HG03521 (cell line): ENCODE measurements at regions not wholly inside any gene's neighbourhood (a gene's known extent, or its start where the extent isn't known, plus 50 kb on each side); places are given as distances from the start of the nearest gene placed in this dataset.
"Not testable (repeated sequence)": the region's sequence is repeated elsewhere in the genome, so short reads cannot be mapped to it uniquely, and the experiment has no call there.

Experiments
- ATAC-seq: cut with Tn5 transposase; IDR thresholded peaks from one replicate; pipeline ENCODE4 v1.9.1; 2021; ENCODE audit warnings: mild to moderate bottlenecking, moderate library complexity; ENCODE audit not compliant: unreplicated experiment

- no peak for ATAC-seq
Measured at GRCh38 chr10:53356616-53357349, 584.2 kb upstream of the MBL2 start.

- ATAC-seq = not testable (repeated sequence)
Measured at GRCh38 chr10:53342531-53342930, 569.9 kb upstream of the MBL2 start.

- ATAC-seq = not testable (repeated sequence)
Measured at GRCh38 chr10:53338199-53338598, 565.6 kb upstream of the MBL2 start.

GRCh38 chr10:53335803-53336422 is 563.3 kb upstream of the MBL2 start:
- not testable (repeated sequence) for ATAC-seq

- ATAC-seq = no peak
Measured at GRCh38 chr10:53331460-53331859, 558.9 kb upstream of the MBL2 start.

GRCh38 chr10:53326401-53327305 is 554.1 kb upstream of the MBL2 start:
- ATAC-seq = not testable (repeated sequence)

- no peak for ATAC-seq
Measured at GRCh38 chr10:53325066-53325465, 552.5 kb upstream of the MBL2 start.

- no peak for ATAC-seq
Measured at GRCh38 chr10:53315709-53316108, 543.1 kb upstream of the MBL2 start.

- ATAC-seq = no peak
Measured at GRCh38 chr10:53314876-53315275, 542.3 kb upstream of the MBL2 start.

GRCh38 chr10:53298443-53298842 is 525.9 kb upstream of the MBL2 start:
- ATAC-seq = no peak

- ATAC-seq = no peak
Measured at GRCh38 chr10:53284615-53285182, 512.1 kb upstream of the MBL2 start.

- ATAC-seq = no peak
Measured at GRCh38 chr10:53276797-53277196, 504.2 kb upstream of the MBL2 start.

GRCh38 chr10:53269482-53269881 is 496.9 kb upstream of the MBL2 start:
- no peak for ATAC-seq

GRCh38 chr10:53260213-53260612 is 487.6 kb upstream of the MBL2 start:
- no peak for ATAC-seq

GRCh38 chr10:53256623-53257022 is 484.0 kb upstream of the MBL2 start:
- ATAC-seq = no peak

GRCh38 chr10:53255661-53256205 is 483.1 kb upstream of the MBL2 start:
- ATAC-seq = no peak

- no peak for ATAC-seq
Measured at GRCh38 chr10:53253221-53253620, 480.6 kb upstream of the MBL2 start.

GRCh38 chr10:53239873-53240272 is 467.3 kb upstream of the MBL2 start:
- no peak for ATAC-seq

- no peak for ATAC-seq
Measured at GRCh38 chr10:53236941-53237340, 464.4 kb upstream of the MBL2 start.

GRCh38 chr10:53233749-53234148 is 461.2 kb upstream of the MBL2 start:
- no peak for ATAC-seq

GRCh38 chr10:53230651-53231050 is 458.1 kb upstream of the MBL2 start:
- ATAC-seq = no peak
